Parathyroid adenoma (tissue), 2 donors: ENCODE measurements at regions not wholly inside any gene's neighbourhood (a gene's known extent, or its start where the extent isn't known, plus 50 kb on each side); places are given as distances from the start of the nearest gene placed in this dataset.

Experiments
- H2AFZ ChIP-seq: fragments of 300-600 bp; sonication (generic); one replicate; pipeline ENCODE4 v1.7.0; 2017; ENCODE audit warnings: antibody characterized with exemption, mild to moderate bottlenecking
- H3K27ac ChIP-seq: fragments of 300-600 bp; sonication (generic); one replicate; pipeline ENCODE4 v1.7.0; 2017
- H3K27me3 ChIP-seq: fragments of 300-600 bp; sonication (generic); one replicate; pipeline ENCODE4 v1.7.0; 2017; ENCODE audit warnings: low read length; ENCODE audit not compliant: control insufficient read depth, insufficient read depth
- H3K36me3 ChIP-seq: fragments of 300-600 bp; sonication (generic); one replicate; pipeline ENCODE4 v1.7.0; 2017; ENCODE audit warnings: low read length; ENCODE audit not compliant: control insufficient read depth, insufficient read depth
- H3K4me1 ChIP-seq: fragments of 300-600 bp; sonication (generic); one replicate; pipeline ENCODE4 v1.7.0; 2017; ENCODE audit warnings: control low read depth
- H3K4me2 ChIP-seq: fragments of 300-600 bp; sonication (generic); one replicate; pipeline ENCODE4 v1.7.0; 2017; ENCODE audit warnings: low read length
- H3K4me3 ChIP-seq: fragments of 300-600 bp; sonication (generic); one replicate; pipeline ENCODE4 v1.7.0; 2017; ENCODE audit warnings: low read depth, low read length
- H3K79me2 ChIP-seq: fragments of 300-600 bp; sonication (generic); one replicate; pipeline ENCODE4 v1.7.0; 2017; ENCODE audit warnings: control low read depth
- H3K9ac ChIP-seq: fragments of 300-600 bp; sonication (generic); one replicate; pipeline ENCODE4 v1.7.0; 2017; ENCODE audit warnings: mild to moderate bottlenecking
- H3K9me3 ChIP-seq: fragments of 300-600 bp; sonication (generic); one replicate; pipeline ENCODE4 v1.7.0; 2017; ENCODE audit warnings: low read length; ENCODE audit not compliant: control insufficient read depth
- CTCF ChIP-seq: fragments of 300-600 bp; sonication (generic); IDR thresholded peaks from one replicate; pipeline ENCODE4 v1.7.0; 2017; ENCODE audit warnings: antibody characterized with exemption, mild to moderate bottlenecking
- donor health status: primary hyperparathyroidism.

GRCh38 chr18:78099979-78100588 is 850.4 kb downstream of the GALR1 start:
- no peak overlapping the region for H3K4me3 ChIP-seq
- H3K36me3 ChIP-seq: no peaks in the 10 kb centered on the region
- no peaks in the 10 kb centered on the region for H3K79me2 ChIP-seq
- H3K27ac ChIP-seq: no peak overlapping the region
- no peaks in the 10 kb centered on the region for H3K9me3 ChIP-seq
- no peak overlapping the region for H3K4me2 ChIP-seq
- H3K4me1 ChIP-seq: no peaks in the 10 kb centered on the region
- no peak for TF ChIP-seq CTCF
- no peaks in the 10 kb centered on the region for H3K27me3 ChIP-seq
- no peak overlapping the region for H3K9ac ChIP-seq
- no peak overlapping the region for H2AFZ ChIP-seq

GRCh38 chr18:78101091-78101490 is 851.4 kb downstream of the GALR1 start:
- no peaks in the 10 kb centered on the region for H3K27me3 ChIP-seq
- no peak overlapping the region for H3K27ac ChIP-seq
- TF ChIP-seq CTCF: no peak

GRCh38 chr18:78102135-78102534 is 852.5 kb downstream of the GALR1 start:
- no peak for TF ChIP-seq CTCF
- no peak overlapping the region for H2AFZ ChIP-seq
- no peaks in the 10 kb centered on the region for H3K4me1 ChIP-seq
- no peak overlapping the region for H3K4me2 ChIP-seq
- no peak overlapping the region for H3K27ac ChIP-seq
- no peaks in the 10 kb centered on the region for H3K9me3 ChIP-seq
- H3K27me3 ChIP-seq: no peaks in the 10 kb centered on the region
- H3K4me3 ChIP-seq: no peak overlapping the region
- no peak overlapping the region for H3K9ac ChIP-seq
- no peaks in the 10 kb centered on the region for H3K79me2 ChIP-seq
- no peaks in the 10 kb centered on the region for H3K36me3 ChIP-seq

More at GRCh38 chr18:78101091-78101490, 851.4 kb downstream of the GALR1 start:
- Histone ChIP-seq H3K4me1 (no peaks in the 10 kb centered on the region), H3K4me3 (no peak overlapping the region), H3K79me2 (no peaks in the 10 kb centered on the region), H3K4me2 (no peak overlapping the region), H3K9ac (no peak overlapping the region), H3K36me3 (no peaks in the 10 kb centered on the region), H2AFZ (no peak overlapping the region), H3K9me3 (no peaks in the 10 kb centered on the region)

GRCh38 chr18:78105611-78106010 is 856.0 kb downstream of the GALR1 start:
- no peak for TF ChIP-seq CTCF
- H3K4me2 ChIP-seq: no peak overlapping the region
- H3K36me3 ChIP-seq: no peaks in the 10 kb centered on the region

GRCh38 chr18:78106946-78107345 is 857.3 kb downstream of the GALR1 start:
- Histone ChIP-seq H3K9ac (no peak overlapping the region), H3K4me1 (no peaks in the 10 kb centered on the region), H3K36me3 (no peaks in the 10 kb centered on the region)

More at GRCh38 chr18:78105611-78106010, 856.0 kb downstream of the GALR1 start:
- H3K9ac ChIP-seq: no peak overlapping the region
- H3K79me2 ChIP-seq: no peaks in the 10 kb centered on the region
- no peak overlapping the region for H3K27ac ChIP-seq
- no peaks in the 10 kb centered on the region for H3K27me3 ChIP-seq
- H3K4me1 ChIP-seq: no peaks in the 10 kb centered on the region
- no peaks in the 10 kb centered on the region for H3K9me3 ChIP-seq
- no peak overlapping the region for H2AFZ ChIP-seq
- no peak overlapping the region for H3K4me3 ChIP-seq

More at GRCh38 chr18:78106946-78107345, 857.3 kb downstream of the GALR1 start:
- Histone ChIP-seq H3K27ac (no peak overlapping the region), H3K79me2 (no peaks in the 10 kb centered on the region), H3K4me3 (no peak overlapping the region), H3K27me3 (no peaks in the 10 kb centered on the region), H3K9me3 (no peaks in the 10 kb centered on the region), H3K4me2 (no peak overlapping the region), H2AFZ (no peak overlapping the region)
- TF ChIP-seq CTCF: no peak
